ENCODE measurements at regions not wholly inside any gene's neighbourhood (a gene's known extent, or its start where the extent isn't known, plus 50 kb on each side); places are given as distances from the start of the nearest gene placed in this dataset.

DNA sequence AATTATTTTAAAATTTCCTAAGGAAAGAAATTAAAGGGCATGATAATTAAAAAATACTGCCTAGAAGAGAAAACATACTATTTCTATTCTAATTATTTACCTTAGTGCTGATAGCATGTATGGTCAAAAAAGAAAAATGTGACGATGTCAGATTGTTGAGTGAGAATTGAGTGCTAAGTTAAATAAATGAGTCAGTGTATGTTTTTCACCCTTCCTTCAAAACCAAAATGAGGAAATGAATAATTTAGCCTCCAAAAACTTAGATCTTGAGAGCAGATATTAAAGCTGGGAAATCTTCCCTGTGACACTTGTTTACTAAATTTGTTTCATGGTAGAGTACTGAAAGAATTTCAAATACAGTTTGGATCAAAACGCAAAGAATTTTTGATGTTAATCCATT lies 58.6 kb upstream of the NYAP2 start:
- no peak for DNase-seq (ENCODE audit: low read depth, low spot score)

DNA sequence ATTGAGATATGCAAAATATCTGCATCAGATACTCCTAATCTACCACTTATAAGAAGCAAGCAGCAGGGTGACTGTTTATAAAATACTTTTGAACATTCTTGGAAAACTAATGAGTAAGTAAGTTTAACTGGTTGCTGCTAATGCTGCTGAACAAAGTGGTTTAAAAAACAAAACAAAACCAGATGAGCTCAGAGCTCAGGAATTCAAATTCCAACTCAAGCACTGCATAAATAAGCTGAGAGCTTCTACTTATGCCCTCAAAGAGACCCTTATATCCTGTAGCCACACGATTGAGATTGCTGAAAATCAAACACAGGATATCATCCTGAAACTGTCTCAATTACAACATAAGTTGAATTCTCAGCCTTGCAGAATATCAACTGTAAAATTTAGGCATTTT lies 62.3 kb upstream of the NYAP2 start:
- peak; percentile 1 for DNase-seq (ENCODE audit: low read depth, low spot score)

DNA sequence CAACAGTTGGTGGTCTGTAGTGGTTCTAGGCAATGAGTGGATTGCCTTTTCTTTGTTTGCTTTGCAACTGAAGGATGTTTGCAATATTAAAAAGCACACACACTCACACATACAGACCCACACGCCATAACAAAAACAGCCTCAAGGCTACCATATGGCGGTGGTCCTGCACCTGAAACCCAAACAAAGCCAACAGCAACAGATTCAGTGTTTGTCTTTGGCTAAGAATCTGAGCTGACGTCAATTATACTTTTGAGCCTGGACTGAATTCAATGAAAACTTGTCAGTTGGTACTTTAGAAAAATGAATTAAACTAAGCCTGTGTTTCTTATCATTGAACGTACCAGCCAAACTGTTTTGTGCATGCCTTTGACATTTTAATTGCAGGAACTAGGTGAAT lies 65.0 kb upstream of the NYAP2 start:
- no peak for DNase-seq (ENCODE audit: low read depth, low spot score)

DNA sequence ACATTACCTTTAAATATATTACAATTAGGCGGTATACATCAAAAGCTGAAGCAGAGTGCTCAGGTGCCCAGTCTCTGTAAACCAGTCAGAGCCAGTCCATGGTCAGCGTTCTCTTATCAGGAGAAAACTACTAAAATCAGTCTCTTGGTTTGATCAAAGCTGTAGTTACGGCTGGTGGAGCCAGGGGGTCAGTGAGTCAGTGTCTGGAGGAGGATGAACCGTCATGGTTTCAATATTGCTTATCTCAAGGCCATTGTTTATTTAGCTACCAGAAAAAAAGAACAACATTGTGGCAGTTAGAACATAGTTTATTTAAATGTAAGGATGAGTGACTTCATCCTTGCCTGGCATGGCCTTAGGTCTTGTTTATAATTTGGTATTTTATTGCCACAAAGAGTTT lies 71.3 kb upstream of the NYAP2 start:
- DNase-seq (ENCODE audit: low read depth, low spot score) = no peak

DNA sequence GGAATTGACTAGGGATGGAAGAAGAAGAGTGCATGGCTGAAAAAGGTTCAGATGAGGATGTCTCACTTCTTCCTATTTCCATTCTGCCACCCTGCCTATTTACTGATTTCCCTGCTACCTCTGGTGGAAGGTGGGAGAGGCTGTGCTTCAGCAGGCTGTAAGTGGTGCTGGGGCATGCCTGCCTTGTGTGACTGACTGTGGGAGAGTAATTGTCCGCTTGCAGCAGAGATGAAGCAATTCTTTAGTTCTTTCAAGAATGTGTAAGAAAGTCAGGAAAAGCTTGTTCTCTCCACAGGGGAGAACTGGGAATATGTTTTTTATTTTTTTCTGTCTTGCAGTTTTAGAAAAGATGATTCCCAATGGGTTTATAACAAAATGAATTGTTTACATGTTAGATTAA lies 72.5 kb upstream of the NYAP2 start:
- DNase-seq (ENCODE audit: low read depth, low spot score) = no peak

DNA sequence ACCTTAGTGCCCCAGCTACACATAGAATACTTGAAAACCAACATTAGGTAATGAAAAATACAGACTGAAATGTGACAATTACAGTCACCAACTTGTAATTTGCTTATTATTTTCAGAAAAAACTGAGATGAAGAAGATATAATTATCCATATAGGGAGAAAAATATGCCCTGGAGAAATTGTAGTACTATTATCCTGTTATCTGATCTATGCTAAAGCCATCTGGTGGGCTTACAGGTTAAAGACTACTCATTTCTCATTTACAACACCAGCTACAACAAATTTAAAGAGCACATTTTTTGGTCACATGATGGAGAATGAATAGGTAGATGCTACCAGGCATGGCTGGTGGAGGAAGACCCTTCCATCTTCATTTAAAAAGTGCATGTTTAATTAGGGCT lies 79.6 kb upstream of the NYAP2 start:
- DNase-seq (ENCODE audit: low read depth, low spot score) = no peak

DNA sequence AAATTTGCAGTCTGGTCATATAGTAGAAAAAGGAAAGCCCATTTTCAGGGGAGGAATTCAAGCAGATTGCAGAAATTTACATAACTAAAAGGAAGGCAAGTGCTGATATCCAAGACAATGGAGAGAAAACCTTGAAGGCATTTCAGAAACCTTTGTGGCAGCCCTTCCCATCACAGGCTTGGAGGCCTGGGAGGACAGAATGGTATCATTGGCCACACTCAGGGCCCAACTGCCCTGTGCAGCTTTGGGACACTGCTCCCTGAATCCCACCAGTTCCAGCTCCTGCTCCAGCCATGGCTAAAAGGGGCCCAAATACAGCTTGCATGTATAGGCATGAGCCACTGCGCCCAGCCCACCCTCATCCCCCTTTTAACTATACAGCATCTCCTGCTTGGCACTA lies 81.1 kb upstream of the NYAP2 start:
- peak; percentile 2 for DNase-seq (ENCODE audit: low read depth, low spot score)

- no peak for DNase-seq (ENCODE audit: low read depth, low spot score)
Observed at GRCh38 chr2:225317186-225317585, 82.3 kb upstream of the NYAP2 start.

DNA sequence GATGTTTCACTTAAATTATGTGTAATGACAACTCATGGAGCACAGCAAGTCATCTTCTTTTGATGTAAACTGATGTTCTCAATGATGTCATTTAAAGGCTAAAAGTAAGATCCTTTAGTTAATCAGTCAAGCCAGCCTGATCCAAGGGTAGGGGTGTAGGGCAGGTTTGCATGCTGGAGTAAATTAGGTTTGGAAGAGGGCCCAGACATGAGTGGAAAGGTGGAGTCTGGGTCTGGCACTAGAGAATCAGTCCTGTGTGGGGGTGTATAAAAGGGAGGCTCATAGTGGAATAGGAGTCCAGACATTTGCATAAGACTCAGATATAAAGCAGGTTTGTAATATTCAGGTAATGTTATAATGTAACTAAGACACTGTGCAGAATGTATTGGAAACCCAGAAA lies 88.8 kb upstream of the NYAP2 start:
- DNase-seq (ENCODE audit: low read depth, low spot score) = no peak

DNA sequence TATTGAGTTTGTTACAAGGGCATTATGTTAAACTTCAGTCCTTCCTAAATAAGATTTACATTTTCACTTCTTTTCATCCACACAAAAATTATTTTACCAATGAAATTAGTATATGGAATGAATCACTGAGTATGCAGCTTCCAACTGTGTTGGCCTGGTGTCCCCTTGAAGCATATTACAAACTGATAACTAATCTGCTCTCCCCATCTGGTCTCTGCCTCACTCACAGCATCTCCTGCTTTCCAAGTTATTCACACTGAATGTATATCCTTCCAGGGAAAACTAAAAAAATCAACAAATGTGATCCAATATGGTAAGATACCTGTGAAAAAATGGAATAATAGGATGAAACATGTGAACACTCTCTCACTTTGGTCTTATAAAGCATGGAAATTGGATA lies 90.0 kb upstream of the NYAP2 start:
- no peak for DNase-seq (ENCODE audit: low read depth, low spot score)

DNA sequence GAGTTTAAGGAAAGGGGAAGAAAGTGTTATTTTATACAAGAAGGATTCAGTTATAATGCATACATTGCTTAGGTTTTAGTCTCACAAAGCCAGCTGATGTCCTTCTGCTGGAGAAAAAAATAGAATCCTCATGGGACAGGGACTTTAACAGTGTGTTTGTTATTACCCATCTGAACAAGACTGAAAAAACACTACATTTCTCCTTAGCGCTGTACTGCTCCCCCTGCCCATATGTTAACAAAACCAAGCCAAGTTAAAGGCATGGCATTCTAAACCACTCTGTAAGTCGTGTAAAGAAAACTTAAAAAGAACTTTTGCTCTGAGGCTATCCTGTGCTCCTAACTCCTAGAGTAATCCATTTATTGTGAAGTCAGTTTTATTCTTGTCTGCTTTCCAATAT lies 102.6 kb upstream of the NYAP2 start:
- DNase-seq (ENCODE audit: low read depth, low spot score) = no peak

- no peak for DNase-seq (ENCODE audit: low read depth, low spot score)
Observed at GRCh38 chr2:225295102-225295501, 104.4 kb upstream of the NYAP2 start.

DNA sequence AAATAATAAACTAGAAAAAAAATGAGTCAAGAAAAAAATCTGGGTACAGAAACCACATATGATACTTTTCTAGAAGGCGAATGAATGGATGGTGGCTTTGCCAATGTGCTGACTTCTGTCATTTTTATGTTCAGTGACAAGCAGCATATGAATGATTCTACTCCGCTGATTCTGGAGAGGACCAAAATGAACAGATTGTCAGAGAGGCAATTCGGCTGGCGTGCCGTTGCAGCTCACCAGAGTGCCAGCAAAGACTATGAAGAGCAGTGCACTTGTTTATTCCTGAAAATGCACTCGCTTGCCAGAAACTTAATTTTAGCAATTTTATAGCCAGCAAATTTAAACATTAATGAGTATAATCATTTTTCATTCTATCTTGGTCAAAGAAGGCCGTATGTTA lies 105.9 kb upstream of the NYAP2 start:
- no peak for DNase-seq (ENCODE audit: low read depth, low spot score)

DNA sequence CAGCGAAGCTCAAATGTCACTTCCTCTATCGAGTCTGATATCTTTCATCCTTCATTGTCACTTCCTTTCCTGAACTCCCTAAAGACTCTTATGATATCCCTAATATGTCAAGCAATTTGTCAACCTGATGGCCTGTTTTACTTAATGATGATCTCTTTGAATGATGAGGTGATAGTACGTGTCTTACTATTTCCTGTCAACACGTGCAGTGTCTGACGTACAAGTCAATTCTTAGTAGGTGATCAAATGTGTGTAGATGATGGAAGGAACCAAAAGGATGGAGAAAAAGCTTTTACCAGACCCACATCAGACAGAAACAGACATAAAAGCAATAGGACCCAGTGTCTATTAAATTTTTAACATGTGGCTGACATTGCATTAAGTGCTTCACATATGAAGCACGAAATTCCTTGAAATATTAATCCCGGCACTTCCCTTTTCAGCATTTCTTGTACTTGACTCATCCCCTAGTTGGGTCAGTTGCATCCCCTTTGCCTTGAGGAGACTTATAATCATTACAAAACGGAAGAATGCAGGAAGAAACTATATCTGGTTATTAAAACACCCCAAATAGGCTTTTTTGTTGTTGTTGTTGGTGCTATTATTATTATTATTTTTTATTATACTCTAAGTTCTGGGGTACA lies 108.6 kb upstream of the NYAP2 start:
- no peak for DNase-seq (ENCODE audit: low read depth, low spot score)

DNA sequence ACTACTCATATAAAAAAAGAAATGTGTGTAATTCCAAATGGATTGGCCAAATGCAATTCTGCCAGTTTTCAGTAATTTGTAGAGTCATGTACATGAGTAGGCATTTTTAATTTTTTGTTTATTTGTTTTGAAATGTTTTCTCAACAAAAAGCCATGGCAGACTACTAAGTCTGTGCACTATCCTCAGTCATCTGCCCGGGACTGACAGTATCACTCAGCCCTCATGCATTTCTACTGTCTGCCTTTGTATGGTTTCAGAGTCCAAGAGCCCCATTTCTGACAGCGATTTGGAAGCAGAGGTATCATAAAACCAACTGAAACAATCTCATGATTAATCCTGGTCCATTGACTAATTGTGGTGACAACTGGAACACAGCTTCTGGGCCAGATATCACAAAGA lies 109.9 kb upstream of the NYAP2 start:
- DNase-seq (ENCODE audit: low read depth, low spot score) = no peak

- no peak for DNase-seq (ENCODE audit: low read depth, low spot score)
Observed at GRCh38 chr2:225288986-225289385, 110.5 kb upstream of the NYAP2 start.

GRCh38 chr2:225282858-225283710 lies 116.4 kb upstream of the NYAP2 start:
- DNase-seq (ENCODE audit: low read depth, low spot score) = peak; percentile 23

DNA sequence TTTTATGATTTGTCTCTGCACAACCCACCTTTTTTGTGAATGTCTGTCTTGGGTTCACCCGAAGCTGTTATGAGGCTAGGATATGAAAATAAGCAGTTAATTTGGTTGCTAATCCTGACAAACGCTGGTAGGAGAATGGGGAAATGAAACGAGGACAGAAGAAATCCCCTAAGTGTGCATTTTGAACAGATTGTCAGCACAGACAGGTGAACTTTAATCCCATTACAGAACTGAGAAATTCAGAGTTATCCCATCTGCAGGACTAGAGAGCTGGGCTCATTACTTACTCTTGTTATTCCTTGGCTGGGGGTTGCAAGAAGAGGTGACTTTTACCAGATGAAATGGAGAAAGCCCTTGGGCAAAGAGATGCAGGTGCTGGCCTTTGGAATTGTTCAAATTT lies 123.3 kb upstream of the NYAP2 start:
- DNase-seq (ENCODE audit: low read depth, low spot score) = no peak

GRCh38 chr2:225275443-225275842 lies 124.1 kb upstream of the NYAP2 start:
- no peak for DNase-seq (ENCODE audit: low read depth, low spot score)

DNA sequence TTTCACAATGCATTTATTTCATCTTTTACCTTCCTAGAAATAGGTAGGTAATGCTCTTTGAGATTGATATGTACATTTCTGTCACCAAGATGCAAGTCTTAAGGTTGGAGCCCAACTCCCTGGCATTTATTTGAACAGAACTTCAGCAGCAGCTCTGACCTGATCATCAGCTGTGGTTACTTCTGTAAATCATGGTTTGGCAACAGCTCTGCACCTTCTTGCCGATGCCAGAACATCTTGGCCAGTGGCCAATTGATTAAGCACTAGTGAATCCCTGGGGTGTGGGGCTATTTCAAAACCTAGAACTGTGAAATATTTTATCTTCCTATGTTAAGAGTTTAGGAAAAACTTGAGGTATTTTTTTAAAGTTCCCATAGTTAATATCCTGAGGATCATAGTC lies 124.8 kb upstream of the NYAP2 start:
- DNase-seq (ENCODE audit: low read depth, low spot score) = no peak

DNA sequence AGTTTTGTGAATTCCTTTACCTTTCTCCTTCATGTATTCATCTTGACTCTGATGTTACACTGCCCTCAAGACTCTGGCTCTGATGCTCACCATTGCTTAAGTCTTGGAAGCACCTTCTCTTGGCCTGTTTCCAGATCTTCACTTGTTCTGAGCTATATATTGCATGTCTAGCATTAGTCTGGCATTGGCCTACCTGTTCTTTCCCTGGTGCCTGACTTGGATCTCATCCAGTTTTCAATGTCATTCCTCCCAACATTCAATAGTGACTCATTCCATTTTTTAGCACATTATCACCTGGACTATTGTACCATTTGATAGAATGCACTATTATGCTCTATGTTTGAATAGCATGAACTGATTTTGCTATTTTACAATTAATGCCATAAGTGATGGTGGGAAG lies 127.3 kb upstream of the NYAP2 start:
- DNase-seq (ENCODE audit: low read depth, low spot score) = no peak

DNA sequence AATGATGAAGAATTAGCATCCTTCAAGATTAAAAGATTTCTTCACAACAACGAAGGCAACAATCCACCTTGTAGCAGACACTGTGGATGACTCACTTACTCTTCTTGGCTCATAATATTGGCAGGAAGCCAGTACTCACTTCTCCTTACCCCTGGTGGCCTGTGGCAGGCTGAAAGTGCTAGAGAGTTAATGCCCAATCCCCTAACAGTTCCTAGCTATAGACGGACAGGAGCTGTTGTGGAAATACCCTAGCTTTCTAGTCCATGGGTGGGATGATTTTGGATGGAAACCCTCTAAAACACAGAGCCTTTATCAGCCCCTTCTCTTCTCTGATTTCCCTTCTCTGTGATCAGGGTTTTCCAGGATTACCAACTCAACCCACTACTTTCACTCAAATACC lies 128.6 kb upstream of the NYAP2 start:
- no peak for DNase-seq (ENCODE audit: low read depth, low spot score)

GRCh38 chr2:225270053-225270452 lies 129.5 kb upstream of the NYAP2 start:
- no peak for DNase-seq (ENCODE audit: low read depth, low spot score)

GRCh38 chr2:225254363-225254762 lies 145.1 kb upstream of the NYAP2 start:
- DNase-seq (ENCODE audit: low read depth, low spot score) = no peak
